ENCODE measurements at regions not wholly inside any gene's neighbourhood (a gene's known extent, or its start where the extent isn't known, plus 50 kb on each side); places are given as distances from the start of the nearest gene placed in this dataset.

- Mint-ChIP-seq H3K36me3 (ENCODE audit: low read depth) (no peaks in the 10 kb centered on the region), H3K9me3 (peaks cover 10% of the 10 kb centered on the region), H3K4me3 (no peak overlapping the region), H3K27me3 (no peaks in the 10 kb centered on the region), H3K27ac (no peak overlapping the region), H3K4me1 (ENCODE audit: low read depth) (no peaks in the 10 kb centered on the region)
- TF ChIP-seq CTCF (IDR thresholded peaks at IDR 0.05): no peak
- intact Hi-C loops (cut with micrococcal nuclease): no loop called here
- ATAC-seq (no peak), DNase-seq (no peak)
- ChIA-PET CTCF (no interaction called here), POLR2A (no interaction called here)
Measured at GRCh38 chr2:116680256-116680936, 1134.1 kb upstream of the DDX18 start.

GRCh38 chr2:116687371-116687770 is 1127.1 kb upstream of the DDX18 start:
- Mint-ChIP-seq H3K27me3 (no peaks in the 10 kb centered on the region), H3K4me3 (no peak overlapping the region), H3K4me1 (ENCODE audit: low read depth) (no peaks in the 10 kb centered on the region), H3K27ac (no peak overlapping the region), H3K36me3 (ENCODE audit: low read depth) (no peaks in the 10 kb centered on the region), H3K9me3 (peaks cover 1% of the 10 kb centered on the region)
- no peak for TF ChIP-seq CTCF (IDR thresholded peaks at IDR 0.05)
- ATAC-seq (no peak), DNase-seq (no peak)
- POLR2A ChIA-PET: no interaction called here
- CTCF ChIA-PET: no interaction called here
- intact Hi-C loops (cut with micrococcal nuclease): no loop called here

GRCh38 chr2:116692988-116693387 is 1121.5 kb upstream of the DDX18 start:
- Mint-ChIP-seq H3K36me3 (ENCODE audit: low read depth) (no peaks in the 10 kb centered on the region), H3K4me3 (no peak overlapping the region), H3K4me1 (ENCODE audit: low read depth) (no peaks in the 10 kb centered on the region), H3K27ac (no peak overlapping the region), H3K27me3 (no peaks in the 10 kb centered on the region), H3K9me3 (no peaks in the 10 kb centered on the region)
- TF ChIP-seq CTCF (IDR thresholded peaks at IDR 0.05): no peak
- ATAC-seq (no peak), DNase-seq (no peak)
- POLR2A ChIA-PET: no interaction called here
- CTCF ChIA-PET: no interaction called here
- intact Hi-C loops (cut with micrococcal nuclease): no loop called here

- CTCF ChIA-PET: no interaction called here
- Mint-ChIP-seq H3K9me3 (peaks cover 3% of the 10 kb centered on the region), H3K4me3 (no peak overlapping the region), H3K36me3 (ENCODE audit: low read depth) (no peaks in the 10 kb centered on the region), H3K27me3 (no peaks in the 10 kb centered on the region), H3K4me1 (ENCODE audit: low read depth) (no peaks in the 10 kb centered on the region), H3K27ac (no peak overlapping the region)
- no peak for DNase-seq
- POLR2A ChIA-PET: interaction anchor here (0.6 kb wide), 1 partner anchor 1300 kb away, joined by 3 read pairs; no protein-coding TSS in a partner anchor
- TF ChIP-seq CTCF (IDR thresholded peaks at IDR 0.05): no peak
- intact Hi-C loops (cut with micrococcal nuclease): no loop called here
- no peak for ATAC-seq
Measured at GRCh38 chr2:116696223-116696622, 1118.3 kb upstream of the DDX18 start.

- DNase-seq: no peak
- intact Hi-C loops (cut with micrococcal nuclease): no loop called here
- Mint-ChIP-seq H3K9me3 (peaks cover 3% of the 10 kb centered on the region), H3K4me1 (ENCODE audit: low read depth) (no peaks in the 10 kb centered on the region), H3K36me3 (ENCODE audit: low read depth) (no peaks in the 10 kb centered on the region), H3K27me3 (no peaks in the 10 kb centered on the region), H3K27ac (no peak overlapping the region), H3K4me3 (no peak overlapping the region)
- ATAC-seq: no peak
- TF ChIP-seq CTCF (IDR thresholded peaks at IDR 0.05): no peak
- POLR2A ChIA-PET: no interaction called here
- CTCF ChIA-PET: no interaction called here
Measured at GRCh38 chr2:116696903-116697302, 1117.6 kb upstream of the DDX18 start.
